Suprapubic skin (tissue), 4 donors: ENCODE measurements at regions not wholly inside any gene's neighbourhood (a gene's known extent, or its start where the extent isn't known, plus 50 kb on each side); places are given as distances from the start of the nearest gene placed in this dataset.

Experiments
- DNase-seq, 2 donors: peaks; one replicate each; pipeline ENCODE4 v3.0.0-alpha.2; 2019; ENCODE audit warnings: low spot score in 2 of 2
- H3K27ac ChIP-seq: fragments of 200-600 bp; sonication (generic); one replicate; pipeline ENCODE4 v1.5.1; 2019
- H3K27me3 ChIP-seq: fragments of 200-600 bp; sonication (generic); one replicate; pipeline ENCODE4 v1.5.1; 2019
- H3K36me3 ChIP-seq: fragments of 200-600 bp; sonication (generic); one replicate; pipeline ENCODE4 v1.5.1; 2019
- H3K4me1 ChIP-seq: fragments of 200-600 bp; sonication (generic); one replicate; pipeline ENCODE4 v1.5.1; 2019
- H3K4me3 ChIP-seq: fragments of 200-600 bp; sonication (generic); one replicate; pipeline ENCODE4 v1.5.1; 2019; ENCODE audit warnings: mild to moderate bottlenecking
- H3K9me3 ChIP-seq: fragments of 200-600 bp; sonication (generic); one replicate; pipeline ENCODE4 v1.5.1; 2019
- EP300 ChIP-seq: sonication (generic); formaldehyde crosslinking; IDR thresholded peaks from one replicate; pipeline ENCODE4 v1.6.1; 2017; ENCODE audit warnings: antibody characterized with exemption
- POLR2A ChIP-seq, 2 donors: fragments of 450-650 bp; IDR thresholded peaks; one replicate each; pipeline ENCODE4 v1.6.1; 2017; ENCODE audit warnings: antibody characterized with exemption in 2 of 2, mild to moderate bottlenecking in 2 of 2, moderate library complexity in 2 of 2
- POLR2AphosphoS5 ChIP-seq, 3 donors: sonication (generic); formaldehyde crosslinking; IDR thresholded peaks; one replicate each; pipeline ENCODE4 v1.6.1; 2017; ENCODE audit warnings: antibody characterized with exemption in 3 of 3
- WGBS: methylation state at CpG from one replicate; pipeline ENCODE4 v1.1.5; 2018; 5-methylcytosine and 5-hydroxymethylcytosine counted together
- TF ChIP-seq, protein P1 (sequence below), 2 donors: fragments of 200-600 bp in 1 of 2; fragments of 450-650 bp in 1 of 2; sonication (generic) in 1 of 2; IDR thresholded peaks; one replicate each; pipeline ENCODE4 v1.5.1; 2016 to 2019; ENCODE audit warnings: antibody characterized with exemption in 2 of 2, mild to moderate bottlenecking in 1 of 2, moderate library complexity in 1 of 2

DNA sequence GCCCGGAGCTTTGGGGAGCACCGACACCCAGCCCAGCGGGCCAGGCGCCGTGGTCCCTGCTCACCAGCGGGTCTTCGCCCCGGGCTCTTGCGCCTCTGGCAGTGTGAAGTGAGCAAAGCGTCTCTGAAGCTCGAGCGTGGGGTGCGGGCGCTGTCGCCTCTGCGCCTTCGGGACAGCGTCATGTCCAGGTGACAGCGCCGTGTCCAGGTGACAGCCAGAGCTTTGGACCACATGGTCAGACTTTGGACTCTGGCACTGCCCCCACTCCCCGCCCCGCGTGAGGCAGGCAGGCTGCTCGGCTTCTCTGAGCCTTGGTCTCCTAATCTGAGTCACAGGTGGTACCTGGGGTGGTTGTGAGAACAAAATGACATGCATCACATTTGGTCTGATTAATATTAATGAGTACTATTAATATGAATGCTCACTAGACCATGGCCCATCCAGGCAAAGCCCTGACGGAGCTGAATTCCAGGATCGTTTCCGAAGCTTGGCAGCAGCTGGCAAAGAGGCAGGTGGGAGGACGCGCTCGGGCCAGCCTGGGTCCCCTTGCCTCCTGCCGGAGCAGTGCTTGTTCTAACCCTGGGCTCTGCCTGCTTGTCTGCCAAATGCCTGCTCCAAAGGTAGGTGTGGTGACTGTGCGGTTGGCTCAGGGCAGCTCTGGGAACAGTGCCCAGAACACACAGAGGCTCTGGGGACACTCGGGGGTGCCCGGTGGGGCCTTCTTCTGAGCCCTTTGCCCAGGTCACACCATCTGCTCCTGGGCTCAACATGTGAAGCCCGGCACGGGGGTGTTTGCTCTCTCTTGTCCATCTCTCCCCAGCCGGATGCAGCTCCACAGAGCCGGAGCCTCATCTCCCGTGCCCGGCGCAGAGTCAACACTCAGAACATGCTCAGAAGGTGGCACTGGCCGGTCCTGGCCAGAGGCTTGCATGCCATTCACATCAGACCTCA is 157.1 kb downstream of the OLFM1 start:
- DNase-seq: no peak
- Histone ChIP-seq H3K4me3 (no peak overlapping the region), H3K4me1 (peaks cover 8% of the 10 kb centered on the region), H3K27ac (no peak overlapping the region), H3K9me3 (no peaks in the 10 kb centered on the region), H3K36me3 (no peaks in the 10 kb centered on the region), H3K27me3 (peaks cover 85% of the 10 kb centered on the region)
- WGBS: 61% methylated on average over 13 of the region's 42 CpGs
- no peak for TF ChIP-seq POLR2AphosphoS5 (IDR thresholded peaks at IDR 0.05)
- no peak for TF ChIP-seq EP300
- TF ChIP-seq, protein P1, sequence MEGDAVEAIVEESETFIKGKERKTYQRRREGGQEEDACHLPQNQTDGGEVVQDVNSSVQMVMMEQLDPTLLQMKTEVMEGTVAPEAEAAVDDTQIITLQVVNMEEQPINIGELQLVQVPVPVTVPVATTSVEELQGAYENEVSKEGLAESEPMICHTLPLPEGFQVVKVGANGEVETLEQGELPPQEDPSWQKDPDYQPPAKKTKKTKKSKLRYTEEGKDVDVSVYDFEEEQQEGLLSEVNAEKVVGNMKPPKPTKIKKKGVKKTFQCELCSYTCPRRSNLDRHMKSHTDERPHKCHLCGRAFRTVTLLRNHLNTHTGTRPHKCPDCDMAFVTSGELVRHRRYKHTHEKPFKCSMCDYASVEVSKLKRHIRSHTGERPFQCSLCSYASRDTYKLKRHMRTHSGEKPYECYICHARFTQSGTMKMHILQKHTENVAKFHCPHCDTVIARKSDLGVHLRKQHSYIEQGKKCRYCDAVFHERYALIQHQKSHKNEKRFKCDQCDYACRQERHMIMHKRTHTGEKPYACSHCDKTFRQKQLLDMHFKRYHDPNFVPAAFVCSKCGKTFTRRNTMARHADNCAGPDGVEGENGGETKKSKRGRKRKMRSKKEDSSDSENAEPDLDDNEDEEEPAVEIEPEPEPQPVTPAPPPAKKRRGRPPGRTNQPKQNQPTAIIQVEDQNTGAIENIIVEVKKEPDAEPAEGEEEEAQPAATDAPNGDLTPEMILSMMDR (IDR thresholded peaks at IDR 0.05): no peak

DNA sequence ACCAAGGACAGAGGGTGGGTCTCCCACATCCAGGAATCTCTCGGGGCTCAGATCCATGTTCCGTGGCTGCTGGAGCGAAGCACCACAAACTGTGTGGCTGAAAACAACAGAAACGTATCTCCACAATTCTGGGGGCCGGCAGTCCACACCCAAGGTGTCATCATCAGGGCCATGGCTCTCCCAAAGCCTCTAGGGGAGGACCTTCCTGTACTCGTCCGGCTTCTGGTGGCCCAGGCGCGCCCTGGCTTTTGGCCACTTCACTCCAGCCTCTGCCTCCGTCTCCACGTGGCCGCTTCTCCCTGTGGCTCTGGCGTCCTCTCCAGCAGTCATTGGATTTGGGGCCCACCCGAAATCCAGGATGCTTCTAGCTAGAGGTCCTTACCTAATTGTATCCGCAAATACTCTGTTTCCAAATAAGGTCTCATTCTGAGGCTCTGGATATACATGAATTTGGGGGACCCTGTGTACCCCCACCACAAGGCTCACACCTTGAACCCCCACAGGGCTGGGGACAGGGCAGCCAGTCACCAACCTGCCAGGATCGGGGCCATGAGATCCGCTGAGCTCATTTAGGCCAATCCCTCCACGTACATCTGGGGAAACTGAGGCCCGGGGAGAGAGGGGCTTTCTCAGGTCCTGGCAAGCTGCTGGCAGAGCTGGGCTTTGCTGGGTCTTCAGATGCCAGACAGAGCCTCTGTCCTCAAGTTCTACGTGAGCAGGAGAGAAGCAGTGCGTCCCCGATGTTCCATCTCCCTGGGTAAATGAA is 158.2 kb downstream of the OLFM1 start:
- no peak overlapping the region for H3K4me3 ChIP-seq
- WGBS: 94% methylated on average over 14 of the region's 22 CpGs
- H3K36me3 ChIP-seq: no peaks in the 10 kb centered on the region
- no peaks in the 10 kb centered on the region for H3K9me3 ChIP-seq
- no peak overlapping the region for H3K27ac ChIP-seq
- H3K4me1 ChIP-seq: peaks cover 8% of the 10 kb centered on the region
- H3K27me3 ChIP-seq: peaks cover 82% of the 10 kb centered on the region
- TF ChIP-seq, protein P1 (IDR thresholded peaks at IDR 0.05): no peak
- TF ChIP-seq POLR2A (IDR thresholded peaks at IDR 0.05): no peak
- no peak for TF ChIP-seq POLR2AphosphoS5 (IDR thresholded peaks at IDR 0.05)
- no peak for TF ChIP-seq EP300
- DNase-seq: no peak

DNA sequence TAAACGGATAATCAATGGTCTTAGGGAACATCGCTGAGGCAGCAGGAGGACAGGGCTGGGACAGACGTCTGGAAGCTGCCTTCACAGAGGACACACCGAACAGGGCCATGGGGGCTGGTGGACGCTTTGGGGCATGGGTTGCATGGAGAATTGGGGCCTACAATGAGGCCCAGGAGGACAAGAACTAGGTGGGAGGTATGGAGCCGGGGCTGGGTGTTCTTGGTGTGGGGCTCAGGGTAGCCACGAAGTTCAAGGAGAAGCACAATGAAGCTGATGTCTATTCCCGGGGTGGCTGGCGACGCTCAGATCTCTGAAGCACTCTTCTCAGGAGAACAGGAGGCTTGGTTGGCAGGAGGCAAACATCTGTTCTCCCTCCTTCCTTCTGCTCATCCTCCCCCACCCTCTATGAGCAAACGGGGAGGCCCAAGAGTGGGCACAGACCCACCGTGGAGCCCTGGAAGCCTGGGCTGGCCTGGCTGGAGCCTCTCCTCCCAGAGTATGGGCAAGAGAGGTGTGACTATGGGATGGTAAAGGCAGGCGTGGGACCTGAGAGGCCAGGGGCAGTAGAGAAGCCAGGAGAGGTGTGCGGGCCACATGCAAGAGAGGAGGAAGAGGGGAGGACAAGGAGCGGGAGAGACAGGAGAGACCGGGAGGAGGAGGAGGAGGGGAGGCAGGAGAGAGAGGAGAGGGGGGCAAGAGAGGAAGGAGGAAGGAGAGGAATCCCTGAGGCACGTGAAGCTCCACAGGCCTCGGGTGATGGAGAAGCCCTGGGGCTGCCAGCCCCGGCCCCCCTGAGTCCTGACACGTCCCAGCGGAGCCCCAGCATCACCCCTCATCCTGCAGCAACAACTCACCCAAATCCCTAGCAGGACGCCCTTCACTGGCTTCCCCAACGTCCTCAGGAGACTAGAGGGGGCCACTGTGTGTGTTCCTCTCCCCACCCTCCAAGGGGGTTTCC is 159.1 kb downstream of the OLFM1 start:
- H3K27ac ChIP-seq: no peak overlapping the region
- 45% methylated on average over 21 of the region's 23 CpGs for WGBS
- H3K4me3 ChIP-seq: no peak overlapping the region
- no peaks in the 10 kb centered on the region for H3K36me3 ChIP-seq
- no peaks in the 10 kb centered on the region for H3K9me3 ChIP-seq
- DNase-seq: no peak
- TF ChIP-seq POLR2AphosphoS5 (IDR thresholded peaks at IDR 0.05) (no peak), EP300 (no peak), POLR2A (IDR thresholded peaks at IDR 0.05) (no peak)
- TF ChIP-seq, protein P1 (IDR thresholded peaks at IDR 0.05): no peak
- peaks cover 8% of the 10 kb centered on the region for H3K4me1 ChIP-seq
- H3K27me3 ChIP-seq: peaks cover 83% of the 10 kb centered on the region

DNA sequence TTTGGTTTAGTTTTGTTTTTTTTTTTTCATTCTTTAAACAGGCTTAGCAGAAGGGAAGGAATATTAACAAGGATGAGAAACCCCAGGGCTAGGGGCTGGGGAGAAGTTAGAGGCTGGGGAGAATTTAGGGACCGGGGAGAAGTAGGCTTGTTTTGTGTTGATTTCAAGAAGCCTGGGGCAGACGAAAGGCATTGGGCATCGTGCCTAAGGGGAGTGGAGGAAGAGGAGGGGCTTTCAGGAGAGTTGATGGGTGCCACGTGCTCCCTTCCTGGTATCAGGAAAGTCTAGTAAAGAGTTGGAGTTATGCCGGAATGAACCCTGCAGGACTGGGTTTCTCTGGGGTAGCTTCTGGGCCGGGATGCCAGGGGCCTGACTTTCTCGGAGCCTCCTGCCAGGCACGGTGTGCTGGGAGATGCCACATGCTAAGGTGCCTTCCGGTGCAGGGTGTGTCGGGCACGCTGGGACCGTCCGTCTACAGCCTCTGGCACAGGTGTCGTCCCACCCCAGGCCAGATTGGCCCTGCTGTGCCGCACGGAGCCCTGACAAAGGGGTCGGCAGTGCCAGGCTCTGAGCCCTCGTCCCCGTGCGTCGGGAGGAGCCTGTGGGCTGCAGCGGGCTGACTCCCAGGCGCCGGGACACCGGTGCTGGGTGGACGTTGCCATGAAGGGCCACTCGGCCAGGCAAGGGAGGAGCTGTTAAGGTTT is 159.9 kb downstream of the OLFM1 start:
- peaks cover 86% of the 10 kb centered on the region for H3K27me3 ChIP-seq

More for the DNA sequence above, 159.9 kb downstream of the OLFM1 start:
- TF ChIP-seq POLR2A (IDR thresholded peaks at IDR 0.05): no peak
- no peak for TF ChIP-seq POLR2AphosphoS5 (IDR thresholded peaks at IDR 0.05)
- no peak for TF ChIP-seq EP300
- TF ChIP-seq, protein P1 (IDR thresholded peaks at IDR 0.05): no peak
- H3K4me3 ChIP-seq: no peak overlapping the region
- peaks cover 8% of the 10 kb centered on the region for H3K4me1 ChIP-seq
- no peak overlapping the region for H3K27ac ChIP-seq
- no peaks in the 10 kb centered on the region for H3K9me3 ChIP-seq
- no peak for DNase-seq
- WGBS: 50% methylated on average over 16 of the region's 27 CpGs
- H3K36me3 ChIP-seq: no peaks in the 10 kb centered on the region
